Esophagus squamous epithelium (tissue), 5 donors: ENCODE measurements at regions not wholly inside any gene's neighbourhood (a gene's known extent, or its start where the extent isn't known, plus 50 kb on each side); places are given as distances from the start of the nearest gene placed in this dataset.

Experiments
- DNase-seq: peaks from one replicate; lab custom pipeline; 2025; lab: John Stamatoyannopoulos, UW
- H3K27ac ChIP-seq, 4 donors: fragments of 200-600 bp; sonication (generic); one replicate each; pipeline ENCODE4 v1.5.1; 2016 to 2019; ENCODE audit warnings: mild to moderate bottlenecking in 1 of 4
- H3K27me3 ChIP-seq, 4 donors: fragments of 200-600 bp; sonication (generic); 1 replicate in 3 of 4; 2 replicates in 1 of 4; pipeline versions ENCODE4 v1.5.1 to v1.6.0; 2017 to 2021; ENCODE audit warnings: antibody characterized with exemption in 1 of 4
- H3K36me3 ChIP-seq, 3 donors: fragments of 200-600 bp; sonication (generic); one replicate each; pipeline ENCODE4 v1.5.1; 2016 to 2019
- H3K4me1 ChIP-seq, 3 donors: fragments of 200-600 bp; sonication (generic); one replicate each; pipeline ENCODE4 v1.5.1; 2017 to 2019
- H3K4me3 ChIP-seq, 4 donors: fragments of 200-600 bp; sonication (generic); 1 replicate in 3 of 4; 2 replicates in 1 of 4; pipeline ENCODE4 v1.5.1; 2016 to 2019; ENCODE audit warnings: mild to moderate bottlenecking in 2 of 4, moderate library complexity in 1 of 4
- H3K9me3 ChIP-seq, 3 donors: fragments of 200-600 bp; sonication (generic); one replicate each; pipeline ENCODE4 v1.5.1; 2016 to 2019
- POLR2A ChIP-seq, 4 donors: fragments of 450-650 bp; IDR thresholded peaks; one replicate each; pipeline ENCODE4 v1.6.1; 2017; ENCODE audit warnings: antibody characterized with exemption in 4 of 4, mild to moderate bottlenecking in 4 of 4, moderate library complexity in 3 of 4
- WGBS, 2 donors: methylation state at CpG; one replicate each; pipeline ENCODE4 v1.1.5; 2018; 5-methylcytosine and 5-hydroxymethylcytosine counted together
- intact Hi-C: fragments of 100-400 bp; cut with DNase I; formaldehyde crosslinking; loops from one replicate; pipeline ENCODE4 v1.15.0; 2022
- TF ChIP-seq, protein P1 (sequence below), 6 experiments: fragments of 450-650 bp in 4 of 6; fragments of 200-600 bp in 2 of 6; sonication (generic) in 2 of 6; IDR thresholded peaks; one replicate each; pipeline ENCODE4 v1.5.1; 2016 to 2019; ENCODE audit warnings: antibody characterized with exemption in 6 of 6, mild to moderate bottlenecking in 4 of 6, moderate library complexity in 4 of 6
- donor health status: DM: yes; HTN: yes; CAD: no.

DNA sequence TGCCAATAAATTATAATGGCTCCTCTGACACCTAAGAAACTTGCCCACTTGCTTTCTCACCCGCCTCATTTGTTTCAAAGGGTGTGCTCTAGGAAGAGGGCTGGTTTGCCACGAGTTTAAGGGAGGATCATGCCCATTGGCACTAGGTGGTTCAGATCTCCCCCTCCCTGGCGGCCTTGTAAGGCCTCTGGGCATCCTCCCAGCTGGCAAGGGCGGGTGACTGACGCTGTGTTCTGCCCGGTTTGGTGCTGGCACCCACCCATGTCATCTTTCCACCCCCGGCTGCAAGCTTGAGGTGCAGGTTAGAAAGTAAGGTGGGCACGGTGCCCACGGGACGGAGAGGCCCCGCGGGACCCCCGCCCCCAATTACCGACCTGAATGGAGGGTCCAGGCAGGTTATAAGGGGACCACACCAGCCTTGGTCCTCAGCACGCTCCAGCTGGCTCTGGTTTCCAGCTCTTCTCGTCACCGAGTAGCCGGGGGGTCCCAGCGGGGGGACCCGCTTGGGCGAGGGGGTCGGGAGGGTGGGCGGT, 90.4 kb downstream of the PTPRS start:
- Histone ChIP-seq H3K27ac (no peak overlapping the region), H3K36me3 (peaks cover 0 to 59% (median 0%) of the 10 kb centered on the region in 3 donors), H3K4me1 (peaks cover 0 to 23% (median 0%) of the 10 kb centered on the region in 3 donors), H3K4me3 (no peak overlapping the region), H3K27me3 (no peaks in the 10 kb centered on the region), H3K9me3 (peaks cover 0 to 9% (median 8%) of the 10 kb centered on the region in 3 donors)
- TF ChIP-seq POLR2A (IDR thresholded peaks at IDR 0.05): no peak
- TF ChIP-seq, protein P1, sequence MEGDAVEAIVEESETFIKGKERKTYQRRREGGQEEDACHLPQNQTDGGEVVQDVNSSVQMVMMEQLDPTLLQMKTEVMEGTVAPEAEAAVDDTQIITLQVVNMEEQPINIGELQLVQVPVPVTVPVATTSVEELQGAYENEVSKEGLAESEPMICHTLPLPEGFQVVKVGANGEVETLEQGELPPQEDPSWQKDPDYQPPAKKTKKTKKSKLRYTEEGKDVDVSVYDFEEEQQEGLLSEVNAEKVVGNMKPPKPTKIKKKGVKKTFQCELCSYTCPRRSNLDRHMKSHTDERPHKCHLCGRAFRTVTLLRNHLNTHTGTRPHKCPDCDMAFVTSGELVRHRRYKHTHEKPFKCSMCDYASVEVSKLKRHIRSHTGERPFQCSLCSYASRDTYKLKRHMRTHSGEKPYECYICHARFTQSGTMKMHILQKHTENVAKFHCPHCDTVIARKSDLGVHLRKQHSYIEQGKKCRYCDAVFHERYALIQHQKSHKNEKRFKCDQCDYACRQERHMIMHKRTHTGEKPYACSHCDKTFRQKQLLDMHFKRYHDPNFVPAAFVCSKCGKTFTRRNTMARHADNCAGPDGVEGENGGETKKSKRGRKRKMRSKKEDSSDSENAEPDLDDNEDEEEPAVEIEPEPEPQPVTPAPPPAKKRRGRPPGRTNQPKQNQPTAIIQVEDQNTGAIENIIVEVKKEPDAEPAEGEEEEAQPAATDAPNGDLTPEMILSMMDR (IDR thresholded peaks at IDR 0.05): no peak
- intact Hi-C loops: no loop called here
- DNase-seq: no peak
- WGBS, 2 donors: 23 to 60% methylated on average over 1 to 8 of the region's 23 CpGs

DNA sequence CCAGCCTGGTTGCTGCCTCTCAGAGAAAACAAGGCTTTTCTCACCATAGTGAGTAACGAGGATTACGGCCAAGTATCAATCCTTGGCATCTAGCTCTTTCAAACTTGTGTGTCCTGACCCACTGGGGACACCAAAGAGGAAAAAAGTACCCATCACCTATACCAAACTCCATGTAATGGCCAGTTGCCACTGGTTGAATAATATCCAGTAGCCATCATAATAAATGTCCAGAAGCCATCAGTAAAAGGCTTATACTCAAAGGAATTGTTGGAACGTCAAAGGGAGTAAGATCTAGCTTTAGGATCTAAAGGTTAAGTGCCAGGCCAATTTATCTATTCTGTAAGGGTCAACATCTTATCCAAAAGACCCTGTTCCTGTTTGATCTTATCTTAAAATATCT, 91.1 kb downstream of the PTPRS start:
- WGBS, 2 donors: 61 to 76% methylated on average over 3 of the region's 3 CpGs
- Histone ChIP-seq H3K27me3 (no peaks in the 10 kb centered on the region), H3K36me3 (peaks cover 0 to 59% (median 0%) of the 10 kb centered on the region in 3 donors), H3K9me3 (peaks cover 0 to 2% (median 2%) of the 10 kb centered on the region in 3 donors), H3K4me3 (no peak overlapping the region), H3K4me1 (peaks cover 0 to 23% (median 0%) of the 10 kb centered on the region in 3 donors), H3K27ac (no peak overlapping the region)
- TF ChIP-seq, protein P1 (IDR thresholded peaks at IDR 0.05): no peak
- TF ChIP-seq POLR2A (IDR thresholded peaks at IDR 0.05): no peak
- intact Hi-C loops: no loop called here
- no peak for DNase-seq

DNA sequence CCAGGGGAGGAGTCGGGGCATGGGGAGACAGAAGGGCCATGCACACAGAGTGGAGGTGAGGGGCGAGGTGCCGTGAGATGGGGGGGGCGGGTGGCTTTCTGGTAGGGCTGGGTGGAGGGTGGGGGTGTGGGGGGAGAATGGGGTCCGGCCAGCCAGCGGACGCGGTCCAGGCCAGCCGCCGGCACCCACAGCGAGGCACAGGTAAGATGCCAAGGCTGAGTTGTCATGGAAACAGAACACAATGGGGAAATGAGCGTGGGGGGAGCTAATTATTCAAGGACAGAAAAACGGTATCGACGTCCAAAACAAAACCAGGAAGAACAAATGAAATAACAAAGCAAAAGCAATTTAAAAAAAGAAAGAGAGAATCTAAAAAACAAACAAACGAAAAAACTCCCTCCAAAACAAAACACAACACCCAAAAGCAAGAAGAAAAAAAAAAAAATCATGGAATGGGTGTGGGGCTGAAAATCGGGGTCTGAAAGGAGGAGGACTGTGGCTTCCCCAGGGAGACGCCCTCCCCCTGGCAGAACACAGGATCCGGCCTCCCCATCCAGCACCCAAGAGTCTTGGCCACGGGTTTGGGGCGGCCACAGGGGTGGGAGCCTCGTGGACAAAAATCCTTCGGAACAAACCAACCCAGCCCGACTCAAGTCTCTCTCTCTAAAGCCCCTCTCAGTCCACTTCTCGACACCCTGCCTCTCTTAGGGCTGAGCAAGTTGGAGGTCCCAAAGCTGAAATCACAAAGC, 92.5 kb downstream of the PTPRS start:
- WGBS, 2 donors: 76 to 82% methylated on average over 12 to 22 of the region's 25 CpGs
- DNase-seq: no peak
- intact Hi-C loops: no loop called here
- Histone ChIP-seq H3K4me3 (no peak overlapping the region), H3K27ac (no peak overlapping the region), H3K36me3 (peaks cover 0 to 62% (median 0%) of the 10 kb centered on the region in 3 donors), H3K27me3 (no peaks in the 10 kb centered on the region), H3K4me1 (peaks cover 0 to 23% (median 0%) of the 10 kb centered on the region in 3 donors), H3K9me3 (no peaks in the 10 kb centered on the region)
- no peak for TF ChIP-seq POLR2A (IDR thresholded peaks at IDR 0.05)
- TF ChIP-seq, protein P1 (IDR thresholded peaks at IDR 0.05): no peak

DNA sequence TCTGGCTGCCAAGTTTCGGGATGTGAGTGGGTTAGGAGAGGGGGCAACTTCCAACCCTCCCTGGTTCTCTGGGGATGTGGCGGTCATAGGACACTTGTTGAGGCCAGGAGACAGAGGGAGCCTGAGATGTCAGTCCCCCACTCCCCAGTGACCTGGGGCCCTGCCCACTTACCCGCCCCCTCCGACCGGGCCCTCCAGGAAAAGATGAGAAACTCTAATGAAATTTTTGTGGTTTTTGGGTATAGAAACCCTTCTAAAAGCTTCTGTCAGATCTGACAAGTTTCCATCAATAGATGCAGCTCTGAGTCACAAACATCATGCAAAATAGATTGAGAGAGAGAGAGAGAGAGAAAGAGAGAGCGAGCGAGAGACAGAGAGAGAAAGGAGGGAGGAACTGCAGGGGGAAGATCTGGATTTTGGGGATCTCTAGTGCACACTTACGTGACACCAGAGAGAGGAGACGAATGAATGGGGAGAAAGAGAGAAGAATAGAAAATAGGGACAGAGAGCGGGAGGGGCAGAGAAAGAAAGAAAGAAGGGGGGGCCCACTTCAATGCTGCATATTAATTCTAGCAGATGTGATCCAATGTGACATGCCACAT, 94.0 kb downstream of the PTPRS start:
- no peak for TF ChIP-seq POLR2A (IDR thresholded peaks at IDR 0.05)
- TF ChIP-seq, protein P1 (IDR thresholded peaks at IDR 0.05): no peak
- WGBS, 2 donors: 77 to 88% methylated on average over 6 to 10 of the region's 10 CpGs
- Histone ChIP-seq H3K36me3 (peaks cover 0 to 73% (median 0%) of the 10 kb centered on the region in 3 donors), H3K27ac (no peak overlapping the region), H3K9me3 (no peaks in the 10 kb centered on the region), H3K4me1 (peaks cover 0 to 21% (median 0%) of the 10 kb centered on the region in 3 donors), H3K27me3 (no peaks in the 10 kb centered on the region), H3K4me3 (no peak overlapping the region)
- DNase-seq: no peak
- intact Hi-C loops: no loop called here
